ENCODE measurements at regions not wholly inside any gene's neighbourhood (a gene's known extent, or its start where the extent isn't known, plus 50 kb on each side); places are given as distances from the start of the nearest gene placed in this dataset.

- TF ChIP-seq EZH2 (IDR thresholded peaks at IDR 0.05; ENCODE audit: borderline replicate concordance, low read depth, low read length, severe bottlenecking) = no peak
- no peak for TF ChIP-seq CTCF (IDR thresholded peaks at IDR 0.05; ENCODE audit: borderline replicate concordance, extremely low read depth, low read length, poor library complexity, severe bottlenecking)
Measured at GRCh38 chr3:106193876-106194275, 325.1 kb upstream of the CBLB start.
